ENCODE measurements at regions not wholly inside any gene's neighbourhood (a gene's known extent, or its start where the extent isn't known, plus 50 kb on each side); places are given as distances from the start of the nearest gene placed in this dataset.
"Not testable (repeated sequence)": the region's sequence is repeated elsewhere in the genome, so short reads cannot be mapped to it uniquely, and the experiment has no call there.

- ChIA-PET SMC1A (ENCODE audit: uncharacterized antibody, unreplicated experiment) (no interaction called here), POLR2A (no interaction called here), CTCF (no interaction called here), RAD21 (ENCODE audit: unreplicated experiment) (no interaction called here)
- no peak overlapping the region for H3K4me3 ChIP-seq
- no peak overlapping the region for H3K27ac ChIP-seq (ENCODE audit: control insufficient read depth, insufficient read depth)
- ATAC-seq (no peak), FAIRE-seq (no peak), DNase-seq (ENCODE audit: low read depth, low spot score) (no peak)
- H2AFZ ChIP-seq (ENCODE audit: control insufficient read depth, low read depth, low read length), result no peak overlapping the region
- no TSS peak for BruUV-seq (replicated peaks)
- H3K36me3 ChIP-seq (ENCODE audit: control insufficient read depth in 2 of 2, insufficient read depth in 2 of 2, low read length in 1 of 2), result no peaks in the 10 kb centered on the region
- no peaks in the 10 kb centered on the region for H3K9me3 ChIP-seq (replicated peaks; ENCODE audit: control insufficient read depth, insufficient read depth, low read length)
- H3K79me2 ChIP-seq (ENCODE audit: control insufficient read depth, insufficient read depth, low read length), result no peaks in the 10 kb centered on the region
- intact Hi-C loops (cut with micrococcal nuclease; ENCODE audit: unreplicated experiment) (no loop called here), in situ Hi-C loops (cut with MboI) (no loop called here)
- no peak overlapping the region for H3K9ac ChIP-seq (ENCODE audit: control insufficient read depth, insufficient read depth, low read length)
- no peaks in the 10 kb centered on the region for H3K4me1 ChIP-seq (ENCODE audit: control insufficient read depth, insufficient read depth, low read length)
- WGBS (ENCODE audit: insufficient coverage, insufficient replicate concordance, low lambda C conversion rate, missing lambda C conversion rate), result 40% methylated on average over 2 of the region's 2 CpGs
- H4K20me1 ChIP-seq (ENCODE audit: control insufficient read depth, insufficient read depth), result no peaks in the 10 kb centered on the region
- no peaks in the 10 kb centered on the region for H3K27me3 ChIP-seq (replicated peaks in 1 of 2; ENCODE audit: control insufficient read depth in 2 of 2, insufficient read depth in 2 of 2, low read length in 1 of 2)
- H3K4me2 ChIP-seq (ENCODE audit: control insufficient read depth, insufficient read depth), result no peak overlapping the region
- TF ChIP-seq SIN3A (IDR thresholded peaks at IDR 0.05; ENCODE audit: low read depth, low read length) (no peak), HDGF (IDR thresholded peaks at IDR 0.05) (no peak), SRF (IDR thresholded peaks at IDR 0.05; ENCODE audit: low read depth in 2 of 2, low read length in 2 of 2) (no peak), POLR2AphosphoS2 (IDR thresholded peaks at IDR 0.05; ENCODE audit: low read depth, low read length) (no peak), RUNX3 (IDR thresholded peaks at IDR 0.05; ENCODE audit: low read length) (no peak), RAD51 (IDR thresholded peaks at IDR 0.05) (no peak), IKZF1 (conservative IDR thresholded peaks at IDR 0.05) (no peak), ESRRA (IDR thresholded peaks at IDR 0.05; ENCODE audit: low read length) (no peak), ATF2 (IDR thresholded peaks at IDR 0.05; ENCODE audit: low read length) (no peak)
Observed at GRCh38 chr12:59329462-59329861, 266.4 kb upstream of the SLC16A7 start.

- H3K9me3 ChIP-seq (replicated peaks; ENCODE audit: control insufficient read depth, insufficient read depth, low read length); ATAC-seq; H2AFZ ChIP-seq (ENCODE audit: control insufficient read depth, low read depth, low read length); H3K4me1 ChIP-seq (ENCODE audit: control insufficient read depth, insufficient read depth, low read length); BruUV-seq (replicated peaks); H3K27ac ChIP-seq (ENCODE audit: control insufficient read depth, insufficient read depth); RAD21 ChIA-PET (ENCODE audit: unreplicated experiment); CTCF ChIA-PET; H3K9ac ChIP-seq (ENCODE audit: control insufficient read depth, insufficient read depth, low read length); FAIRE-seq; intact Hi-C loops (cut with micrococcal nuclease; ENCODE audit: unreplicated experiment); SMC1A ChIA-PET (ENCODE audit: uncharacterized antibody, unreplicated experiment); H3K79me2 ChIP-seq (ENCODE audit: control insufficient read depth, insufficient read depth, low read length); in situ Hi-C loops (cut with MboI); H4K20me1 ChIP-seq (ENCODE audit: control insufficient read depth, insufficient read depth); POLR2A ChIA-PET; H3K4me3 ChIP-seq; H3K36me3 ChIP-seq (ENCODE audit: control insufficient read depth in 2 of 2, insufficient read depth in 2 of 2, low read length in 1 of 2); H3K27me3 ChIP-seq (replicated peaks in 1 of 2; ENCODE audit: control insufficient read depth in 2 of 2, insufficient read depth in 2 of 2, low read length in 1 of 2); H3K4me2 ChIP-seq (ENCODE audit: control insufficient read depth, insufficient read depth); DNase-seq (ENCODE audit: low read depth, low spot score): not testable (repeated sequence)
- WGBS (ENCODE audit: insufficient coverage, insufficient replicate concordance, low lambda C conversion rate, missing lambda C conversion rate), result 49% methylated on average over 13 of the region's 15 CpGs
Observed at GRCh38 chr12:59328395-59329075, 267.3 kb upstream of the SLC16A7 start.

GRCh38 chr12:59326457-59326856 is 269.4 kb upstream of the SLC16A7 start:
- H2AFZ ChIP-seq (ENCODE audit: control insufficient read depth, low read depth, low read length); H3K4me3 ChIP-seq; POLR2A ChIA-PET; intact Hi-C loops (cut with micrococcal nuclease; ENCODE audit: unreplicated experiment); H3K4me2 ChIP-seq (ENCODE audit: control insufficient read depth, insufficient read depth); CTCF ChIA-PET; H3K9ac ChIP-seq (ENCODE audit: control insufficient read depth, insufficient read depth, low read length); FAIRE-seq; H3K27ac ChIP-seq (ENCODE audit: control insufficient read depth, insufficient read depth); H3K27me3 ChIP-seq (replicated peaks in 1 of 2; ENCODE audit: control insufficient read depth in 2 of 2, insufficient read depth in 2 of 2, low read length in 1 of 2); H3K36me3 ChIP-seq (ENCODE audit: control insufficient read depth in 2 of 2, insufficient read depth in 2 of 2, low read length in 1 of 2); SMC1A ChIA-PET (ENCODE audit: uncharacterized antibody, unreplicated experiment); DNase-seq (ENCODE audit: low read depth, low spot score); H4K20me1 ChIP-seq (ENCODE audit: control insufficient read depth, insufficient read depth); RAD21 ChIA-PET (ENCODE audit: unreplicated experiment); H3K79me2 ChIP-seq (ENCODE audit: control insufficient read depth, insufficient read depth, low read length); H3K9me3 ChIP-seq (replicated peaks; ENCODE audit: control insufficient read depth, insufficient read depth, low read length); in situ Hi-C loops (cut with MboI); ATAC-seq; BruUV-seq (replicated peaks); H3K4me1 ChIP-seq (ENCODE audit: control insufficient read depth, insufficient read depth, low read length): not testable (repeated sequence)
- WGBS (ENCODE audit: insufficient coverage, insufficient replicate concordance, low lambda C conversion rate, missing lambda C conversion rate), result 19% methylated on average over 11 of the region's 12 CpGs

All from GM12878 (cell line).